Spinal cord (tissue), 9 donors: ENCODE measurements at regions not wholly inside any gene's neighbourhood (a gene's known extent, or its start where the extent isn't known, plus 50 kb on each side); places are given as distances from the start of the nearest gene placed in this dataset.

Experiments used
- DNase-seq, 6 donors: peaks; one replicate each; pipeline versions ENCODE4 v3.0.0 to v3.0.0-alpha.2; 2013 to 2015; ENCODE audit warnings: low spot score in 6 of 6, low read depth in 4 of 6
- H3K27ac ChIP-seq: one replicate; pipeline ENCODE4 v1.5.1; 2013; ENCODE audit warnings: low read depth, low read length, control low read depth
- H3K27me3 ChIP-seq: one replicate; pipeline ENCODE4 v1.6.1; 2013; ENCODE audit warnings: low read length; ENCODE audit not compliant: control insufficient read depth, insufficient read depth
- H3K36me3 ChIP-seq: one replicate; pipeline ENCODE4 v1.6.1; 2013; ENCODE audit warnings: low read length; ENCODE audit not compliant: control insufficient read depth, insufficient read depth
- H3K4me1 ChIP-seq: one replicate; pipeline ENCODE4 v1.6.1; 2013; ENCODE audit warnings: low read length; ENCODE audit not compliant: control insufficient read depth, insufficient read depth
- H3K4me3 ChIP-seq: one replicate; pipeline ENCODE4 v1.5.1; 2013; ENCODE audit warnings: low read depth, low read length, control low read depth
- H3K9me3 ChIP-seq: one replicate; pipeline ENCODE4 v1.6.1; 2013; ENCODE audit warnings: low read length; ENCODE audit not compliant: control insufficient read depth, insufficient read depth
- WGBS: methylation state at CpG from one replicate; pipeline ENCODE4 v1.1.5; 2013; ENCODE audit warnings: missing lambda C conversion rate; ENCODE audit not compliant: insufficient coverage; 5-methylcytosine and 5-hydroxymethylcytosine counted together
- donor health status: healthy.

- no peaks in the 10 kb centered on the region for H3K36me3 ChIP-seq
- no CpG with 5 or more reads among the region's 2 CpGs for WGBS
- H3K4me1 ChIP-seq: no peaks in the 10 kb centered on the region
- no peak for DNase-seq
- H3K4me3 ChIP-seq: no peak overlapping the region
- H3K9me3 ChIP-seq: no peaks in the 10 kb centered on the region
- no peaks in the 10 kb centered on the region for H3K27me3 ChIP-seq
- H3K27ac ChIP-seq: no peak overlapping the region
Observed at GRCh38 chr9:28547527-28547926, 974.2 kb upstream of the C9orf72 start.

GRCh38 chr9:28563291-28563934 is 990.1 kb upstream of the C9orf72 start:
- Histone ChIP-seq H3K36me3 (no peaks in the 10 kb centered on the region), H3K27me3 (no peaks in the 10 kb centered on the region), H3K4me3 (no peak overlapping the region), H3K27ac (no peak overlapping the region), H3K4me1 (no peaks in the 10 kb centered on the region), H3K9me3 (no peaks in the 10 kb centered on the region)
- WGBS: 72% methylated on average over 2 of the region's 7 CpGs
- DNase-seq: peak in 3 of 6 donors; percentile 2 to 91 (median 69)

- Histone ChIP-seq H3K4me1 (no peaks in the 10 kb centered on the region), H3K27me3 (no peaks in the 10 kb centered on the region), H3K4me3 (no peak overlapping the region), H3K27ac (no peak overlapping the region), H3K9me3 (no peaks in the 10 kb centered on the region), H3K36me3 (no peaks in the 10 kb centered on the region)
- no CpG with 5 or more reads among the region's 1 CpG for WGBS
- DNase-seq: no peak
Observed at GRCh38 chr9:28583832-28584231, 1010.6 kb upstream of the C9orf72 start.

GRCh38 chr9:28584542-28584941 is 1011.3 kb upstream of the C9orf72 start:
- Histone ChIP-seq H3K36me3 (no peaks in the 10 kb centered on the region), H3K4me1 (no peaks in the 10 kb centered on the region), H3K9me3 (no peaks in the 10 kb centered on the region), H3K27ac (no peak overlapping the region), H3K4me3 (no peak overlapping the region), H3K27me3 (no peaks in the 10 kb centered on the region)
- no peak for DNase-seq
- no CpG with 5 or more reads among the region's 2 CpGs for WGBS

GRCh38 chr9:28587052-28587451 is 1013.8 kb upstream of the C9orf72 start:
- Histone ChIP-seq H3K27ac (no peak overlapping the region), H3K4me1 (no peaks in the 10 kb centered on the region), H3K4me3 (no peak overlapping the region), H3K9me3 (no peaks in the 10 kb centered on the region), H3K36me3 (no peaks in the 10 kb centered on the region), H3K27me3 (no peaks in the 10 kb centered on the region)
- WGBS: 100% methylated on average over 1 of the region's 1 CpG
- no peak for DNase-seq

- Histone ChIP-seq H3K36me3 (no peaks in the 10 kb centered on the region), H3K4me3 (no peak overlapping the region), H3K27ac (no peak overlapping the region), H3K9me3 (no peaks in the 10 kb centered on the region), H3K27me3 (no peaks in the 10 kb centered on the region), H3K4me1 (peaks cover 3% of the 10 kb centered on the region)
- peak in 2 of 6 donors; percentile 40 to 70 for DNase-seq
- no CpG with 5 or more reads among the region's 3 CpGs for WGBS
Observed at GRCh38 chr9:28598408-28598807, 1025.1 kb upstream of the C9orf72 start.

- Histone ChIP-seq H3K27ac (no peak overlapping the region), H3K4me3 (no peak overlapping the region), H3K27me3 (no peaks in the 10 kb centered on the region), H3K9me3 (no peaks in the 10 kb centered on the region), H3K36me3 (no peaks in the 10 kb centered on the region), H3K4me1 (peaks cover 3% of the 10 kb centered on the region)
- no peak for DNase-seq
- no CpG with 5 or more reads among the region's 1 CpG for WGBS
Observed at GRCh38 chr9:28600226-28600625, 1026.9 kb upstream of the C9orf72 start.

- H3K27ac ChIP-seq: no peak overlapping the region
- no peaks in the 10 kb centered on the region for H3K4me1 ChIP-seq
- H3K36me3 ChIP-seq: no peaks in the 10 kb centered on the region
- H3K4me3 ChIP-seq: no peak overlapping the region
- no peaks in the 10 kb centered on the region for H3K9me3 ChIP-seq
- no peaks in the 10 kb centered on the region for H3K27me3 ChIP-seq
- DNase-seq: no peak
Observed at GRCh38 chr9:28607843-28608242, 1034.6 kb upstream of the C9orf72 start.

GRCh38 chr9:28610339-28610738 is 1037.1 kb upstream of the C9orf72 start:
- no peaks in the 10 kb centered on the region for H3K27me3 ChIP-seq
- no peak overlapping the region for H3K4me3 ChIP-seq
- H3K4me1 ChIP-seq: no peaks in the 10 kb centered on the region
- no peak for DNase-seq
- WGBS: no CpG with 5 or more reads among the region's 3 CpGs
- H3K36me3 ChIP-seq: no peaks in the 10 kb centered on the region
- no peaks in the 10 kb centered on the region for H3K9me3 ChIP-seq
- H3K27ac ChIP-seq: no peak overlapping the region

GRCh38 chr9:28616310-28616709 is 1043.0 kb upstream of the C9orf72 start:
- Histone ChIP-seq H3K4me3 (no peak overlapping the region), H3K27me3 (no peaks in the 10 kb centered on the region), H3K27ac (no peak overlapping the region), H3K4me1 (no peaks in the 10 kb centered on the region), H3K9me3 (no peaks in the 10 kb centered on the region), H3K36me3 (no peaks in the 10 kb centered on the region)
- peak in 1 of 6 donors; percentile 14 for DNase-seq
- no CpG with 5 or more reads among the region's 1 CpG for WGBS
